ENCODE measurements at regions not wholly inside any gene's neighbourhood (a gene's known extent, or its start where the extent isn't known, plus 50 kb on each side); places are given as distances from the start of the nearest gene placed in this dataset.

DNA sequence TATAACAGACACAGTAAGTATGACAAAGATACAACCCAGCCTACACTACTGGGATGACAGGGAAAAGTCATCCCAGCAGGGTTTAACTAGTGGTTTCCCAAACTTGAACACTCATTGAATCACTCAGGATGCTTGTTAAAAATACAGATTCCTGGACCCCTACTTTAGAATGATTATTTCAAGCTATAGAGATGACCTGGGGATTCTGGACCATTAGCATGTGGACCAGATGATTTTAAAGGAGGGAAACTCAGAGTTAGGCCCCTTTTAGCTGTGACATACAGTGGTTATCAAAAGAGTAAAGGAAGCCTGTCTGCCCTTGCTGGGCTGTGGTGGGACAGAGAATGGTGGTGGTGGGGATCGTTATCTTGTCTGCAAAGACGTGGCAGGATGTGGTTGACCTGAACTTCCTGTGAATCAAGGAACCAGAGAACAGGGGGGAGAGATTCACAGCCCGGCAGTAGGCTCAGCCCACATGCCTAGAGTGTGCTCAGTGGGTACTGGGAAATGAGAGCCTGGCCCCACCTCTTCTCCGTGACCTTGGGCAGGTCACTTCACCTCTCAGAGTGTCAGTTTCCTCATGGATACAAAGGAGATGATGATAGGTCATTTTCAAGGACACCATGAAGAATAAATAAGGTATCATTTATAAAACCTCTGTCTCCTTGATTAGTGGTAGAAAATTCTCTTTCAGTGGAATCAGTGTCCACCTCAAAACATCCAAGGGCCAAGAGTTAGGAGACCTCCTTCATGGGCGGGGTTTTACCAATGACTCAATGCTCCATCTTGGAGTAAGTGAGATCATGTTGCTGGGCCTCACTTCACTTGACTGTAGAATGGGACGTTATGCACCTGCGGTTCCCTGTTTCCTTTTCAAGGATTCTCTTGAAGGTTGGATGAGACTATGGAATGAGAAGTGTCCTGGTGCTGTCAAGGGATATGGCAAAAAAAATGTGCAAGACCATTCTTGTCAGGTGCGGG, 306.5 kb downstream of the RPLP1 start:
- no peak for DNase-seq
- H3K36me3 ChIP-seq = no peaks in the 10 kb centered on the region
- no peak overlapping the region for H3K4me3 ChIP-seq
- TF ChIP-seq, protein P1, sequence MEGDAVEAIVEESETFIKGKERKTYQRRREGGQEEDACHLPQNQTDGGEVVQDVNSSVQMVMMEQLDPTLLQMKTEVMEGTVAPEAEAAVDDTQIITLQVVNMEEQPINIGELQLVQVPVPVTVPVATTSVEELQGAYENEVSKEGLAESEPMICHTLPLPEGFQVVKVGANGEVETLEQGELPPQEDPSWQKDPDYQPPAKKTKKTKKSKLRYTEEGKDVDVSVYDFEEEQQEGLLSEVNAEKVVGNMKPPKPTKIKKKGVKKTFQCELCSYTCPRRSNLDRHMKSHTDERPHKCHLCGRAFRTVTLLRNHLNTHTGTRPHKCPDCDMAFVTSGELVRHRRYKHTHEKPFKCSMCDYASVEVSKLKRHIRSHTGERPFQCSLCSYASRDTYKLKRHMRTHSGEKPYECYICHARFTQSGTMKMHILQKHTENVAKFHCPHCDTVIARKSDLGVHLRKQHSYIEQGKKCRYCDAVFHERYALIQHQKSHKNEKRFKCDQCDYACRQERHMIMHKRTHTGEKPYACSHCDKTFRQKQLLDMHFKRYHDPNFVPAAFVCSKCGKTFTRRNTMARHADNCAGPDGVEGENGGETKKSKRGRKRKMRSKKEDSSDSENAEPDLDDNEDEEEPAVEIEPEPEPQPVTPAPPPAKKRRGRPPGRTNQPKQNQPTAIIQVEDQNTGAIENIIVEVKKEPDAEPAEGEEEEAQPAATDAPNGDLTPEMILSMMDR (IDR thresholded peaks at IDR 0.05) = no peak
- TF ChIP-seq EP300 (IDR thresholded peaks at IDR 0.05) = no peak
- TF ChIP-seq POLR2A (IDR thresholded peaks at IDR 0.05) = no peak
- no peak for TF ChIP-seq POLR2AphosphoS5 (IDR thresholded peaks at IDR 0.05)
- 62 to 87% methylated on average over 8 of the region's 8 CpGs for WGBS, 2 donors
- peaks cover 0 to 7% (median 0%) of the 10 kb centered on the region in 4 donors for H3K4me1 ChIP-seq
- intact Hi-C loops (cut with DNase I) = no loop called here
- no peaks in the 10 kb centered on the region for H3K9me3 ChIP-seq
- no peaks in the 10 kb centered on the region for H3K27me3 ChIP-seq
- H3K27ac ChIP-seq = no peak overlapping the region

DNA sequence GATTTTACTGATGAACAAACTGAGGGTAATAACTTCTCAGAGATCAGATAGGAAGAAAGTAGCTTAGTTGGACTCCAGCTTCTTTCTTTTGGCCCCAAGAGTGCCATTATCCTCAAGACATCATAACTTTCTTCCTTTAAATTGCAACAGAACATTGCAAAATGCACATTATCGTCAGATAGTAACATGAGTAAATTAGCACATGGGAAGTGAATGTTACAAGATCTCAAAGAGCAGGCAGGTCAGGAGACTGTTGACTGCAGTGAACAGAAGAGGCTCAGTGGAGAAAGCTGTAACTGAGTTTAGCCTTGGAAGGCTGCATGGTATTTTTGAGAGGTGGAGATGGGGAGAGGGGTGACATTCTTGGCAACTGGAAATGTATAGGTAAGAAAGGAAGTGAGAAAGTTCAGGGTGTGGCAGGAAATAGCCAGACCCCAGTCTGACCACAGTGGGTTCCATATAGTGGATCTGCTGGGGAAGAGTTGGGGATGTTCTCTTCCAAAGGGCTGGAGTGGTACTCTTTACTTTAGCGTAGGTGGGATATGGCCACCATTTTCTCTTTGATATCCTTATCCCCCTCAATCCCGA, 307.7 kb downstream of the RPLP1 start:
- H3K4me1 ChIP-seq = peaks cover 0 to 7% (median 0%) of the 10 kb centered on the region in 4 donors
- no peak overlapping the region for H3K4me3 ChIP-seq
- H3K27ac ChIP-seq = peak overlapping the region; percentile 8 to 43 (median 42)
- 63 to 83% methylated on average over 3 of the region's 3 CpGs for WGBS, 2 donors
- no peaks in the 10 kb centered on the region for H3K36me3 ChIP-seq
- no peak for DNase-seq
- H3K27me3 ChIP-seq = no peaks in the 10 kb centered on the region
- intact Hi-C loops (cut with DNase I) = no loop called here
- no peaks in the 10 kb centered on the region for H3K9me3 ChIP-seq
- TF ChIP-seq, protein P1 (IDR thresholded peaks at IDR 0.05) = no peak
- TF ChIP-seq EP300 (IDR thresholded peaks at IDR 0.05) = peak in 1 of 4 donors; percentile 14
- TF ChIP-seq POLR2A (IDR thresholded peaks at IDR 0.05) = no peak
- TF ChIP-seq POLR2AphosphoS5 (IDR thresholded peaks at IDR 0.05) = peak in 1 of 4 donors; percentile 66

DNA sequence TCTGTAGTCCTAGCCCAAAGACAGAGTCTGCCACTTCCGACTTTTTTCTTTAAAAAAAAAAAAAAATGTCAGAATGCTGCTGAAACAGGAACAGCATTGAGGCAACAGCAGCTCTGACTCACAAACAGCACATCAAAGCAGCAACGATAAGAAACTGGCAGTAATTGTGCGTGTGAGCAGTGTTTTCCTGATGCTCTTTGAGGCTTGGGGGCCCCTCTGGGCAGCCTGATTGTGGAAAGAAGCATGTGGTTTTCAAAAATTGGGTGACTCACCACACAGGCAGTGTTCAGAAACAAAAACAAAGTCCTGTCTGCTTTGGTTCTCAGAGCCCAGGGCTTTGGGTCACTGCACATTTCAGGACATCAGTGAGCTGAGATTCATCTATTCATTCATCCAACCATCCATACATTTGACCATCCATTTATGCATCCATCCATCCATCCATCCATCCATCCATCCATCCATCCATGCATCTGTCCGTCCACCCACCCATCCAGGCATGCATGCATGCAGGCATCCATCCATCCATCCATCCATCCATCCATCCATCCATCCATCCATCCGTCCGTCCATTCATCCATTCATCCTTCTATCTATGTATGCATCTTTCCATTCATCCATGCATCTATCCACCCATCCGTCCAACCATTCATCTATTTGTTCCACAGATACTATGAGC, 308.4 kb downstream of the RPLP1 start:
- H3K9me3 ChIP-seq = no peaks in the 10 kb centered on the region
- H3K36me3 ChIP-seq = no peaks in the 10 kb centered on the region
- WGBS, 2 donors = 63 to 79% methylated on average over 7 of the region's 7 CpGs
- peak overlapping the region in 1 of 4 donors; percentile 43 for H3K27ac ChIP-seq
- intact Hi-C loops (cut with DNase I) = no loop called here
- peaks cover 0 to 7% (median 0%) of the 10 kb centered on the region in 4 donors for H3K4me1 ChIP-seq
- peak; percentile 81 for DNase-seq
- H3K4me3 ChIP-seq = no peak overlapping the region
- H3K27me3 ChIP-seq = no peaks in the 10 kb centered on the region
- TF ChIP-seq, protein P1 (IDR thresholded peaks at IDR 0.05) = no peak
- TF ChIP-seq EP300 (IDR thresholded peaks at IDR 0.05) (no peak), POLR2AphosphoS5 (IDR thresholded peaks at IDR 0.05) (peak in 2 of 4 donors; percentile 21 to 53), POLR2A (IDR thresholded peaks at IDR 0.05) (no peak)

DNA sequence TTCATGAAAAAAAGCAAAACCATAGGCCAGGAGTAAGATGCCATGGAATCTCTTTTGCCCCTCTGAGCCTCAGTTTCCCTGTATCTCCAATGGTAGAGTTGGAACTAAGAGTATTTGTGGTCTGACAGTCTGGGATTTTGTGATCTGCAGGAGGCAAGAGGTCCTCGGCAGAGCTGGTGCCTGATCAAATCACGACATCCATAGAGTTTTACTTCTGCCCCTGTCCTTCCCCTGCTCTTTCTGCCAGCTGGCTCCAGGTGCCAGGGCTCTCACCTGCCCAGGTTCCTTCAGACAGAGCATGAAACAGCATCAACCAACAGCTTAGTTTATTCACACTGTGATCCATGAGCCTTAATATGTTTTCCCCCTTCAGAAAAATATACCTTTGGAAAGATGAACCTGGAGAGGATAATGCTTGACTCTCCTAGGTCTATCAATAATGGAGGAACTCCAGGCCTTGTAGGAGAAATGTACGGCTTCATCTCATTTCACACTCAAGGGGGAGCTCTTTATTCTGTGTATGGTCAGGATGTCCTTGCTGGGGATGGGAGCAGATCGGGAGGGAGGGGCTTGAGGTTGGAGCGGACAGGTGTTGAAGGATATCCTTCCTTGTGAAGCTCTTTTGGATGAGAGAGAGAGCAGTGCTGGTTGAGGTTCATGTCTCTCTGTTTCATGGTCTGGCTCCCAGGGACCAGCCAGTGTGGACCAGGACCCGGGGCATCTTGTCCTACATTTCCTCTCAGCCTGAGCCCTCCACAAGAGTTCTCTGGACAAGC, 309.9 kb downstream of the RPLP1 start:
- Histone ChIP-seq H3K27ac (no peak overlapping the region), H3K27me3 (no peaks in the 10 kb centered on the region), H3K4me1 (peaks cover 0 to 7% (median 0%) of the 10 kb centered on the region in 4 donors), H3K9me3 (peaks cover 0 to 2% (median 0%) of the 10 kb centered on the region in 4 donors), H3K36me3 (no peaks in the 10 kb centered on the region), H3K4me3 (no peak overlapping the region)
- intact Hi-C loops (cut with DNase I) = no loop called here
- 81 to 89% methylated on average over 6 of the region's 6 CpGs for WGBS, 2 donors
- no peak for DNase-seq
- no peak for TF ChIP-seq POLR2A (IDR thresholded peaks at IDR 0.05)
- no peak for TF ChIP-seq EP300 (IDR thresholded peaks at IDR 0.05)
- TF ChIP-seq POLR2AphosphoS5 (IDR thresholded peaks at IDR 0.05) = no peak
- TF ChIP-seq, protein P1 (IDR thresholded peaks at IDR 0.05) = no peak

All from sigmoid colon (tissue), 6 donors.